GM23338 (cell line): ENCODE measurements at regions not wholly inside any gene's neighbourhood (a gene's known extent, or its start where the extent isn't known, plus 50 kb on each side); places are given as distances from the start of the nearest gene placed in this dataset.

Source experiments
- ATAC-seq: fragments of 200-7000 bp; cut with Tn5 transposase; 3 replicates; pipeline ENCODE4 v1.9.1; 2020
- DNase-seq: peaks from one replicate; pipeline ENCODE4 v3.0.0-alpha.2; 2015; ENCODE audit warnings: low spot score
- H2AFZ ChIP-seq: fragments of 200-600 bp; sonication (generic); 2 replicates; pipeline ENCODE4 v1.8.0; 2016; ENCODE audit warnings: antibody characterized with exemption, mild to moderate bottlenecking, moderate library complexity
- H3F3A ChIP-seq: fragments of 200-600 bp; sonication (generic); replicated peaks from 2 replicates; pipeline ENCODE4 v1.8.0; 2017; ENCODE audit warnings: antibody characterized with exemption, mixed run types, low read depth
- H3K27ac ChIP-seq: fragments of 200-600 bp; sonication (generic); 2 replicates; pipeline ENCODE4 v1.6.1; 2016; ENCODE audit warnings: low read depth
- H3K27me3 ChIP-seq: fragments of 200-600 bp; sonication (generic); 2 replicates; pipeline ENCODE4 v1.8.0; 2016; ENCODE audit warnings: mild to moderate bottlenecking, mixed run types, moderate library complexity; ENCODE audit not compliant: insufficient read depth
- H3K36me3 ChIP-seq: fragments of 200-600 bp; sonication (generic); 2 replicates; pipeline ENCODE4 v1.8.0; 2016; ENCODE audit warnings: mild to moderate bottlenecking; ENCODE audit not compliant: insufficient read depth
- H3K4me1 ChIP-seq: fragments of 200-600 bp; sonication (generic); 2 replicates; pipeline ENCODE4 v1.8.0; 2016; ENCODE audit warnings: mild to moderate bottlenecking, moderate library complexity; ENCODE audit not compliant: insufficient read depth
- H3K4me2 ChIP-seq: fragments of 200-600 bp; sonication (generic); 2 replicates; pipeline ENCODE4 v1.7.1; 2017; ENCODE audit warnings: mixed run types
- H3K4me3 ChIP-seq: fragments of 200-600 bp; sonication (generic); 2 replicates; pipeline ENCODE4 v1.6.1; 2016; ENCODE audit warnings: mixed run types
- H3K79me2 ChIP-seq: fragments of 200-600 bp; sonication (generic); replicated peaks from 2 replicates; pipeline ENCODE4 v1.8.0; 2017; ENCODE audit warnings: mild to moderate bottlenecking; ENCODE audit not compliant: insufficient read depth
- H3K9me2 ChIP-seq: fragments of 200-600 bp; sonication (generic); 2 replicates; pipeline ENCODE4 v1.8.0; 2017; ENCODE audit not compliant: insufficient read depth
- H4K20me1 ChIP-seq: fragments of 200-600 bp; sonication (generic); replicated peaks from 2 replicates; pipeline ENCODE4 v1.8.0; 2017; ENCODE audit warnings: mild to moderate bottlenecking; ENCODE audit not compliant: insufficient read depth
- H3K27ac Mint-ChIP-seq: 2 replicates; pipeline ENCODE4 v1.8.0; 2020; ENCODE audit warnings: inconsistent platforms, mild to moderate bottlenecking, moderate library complexity, mixed read lengths
- H3K27me3 Mint-ChIP-seq: 3 replicates; pipeline ENCODE4 v1.8.0; 2022; ENCODE audit warnings: low read depth, mild to moderate bottlenecking, moderate library complexity, mixed read lengths, inconsistent platforms; ENCODE audit not compliant: insufficient read depth, poor library complexity
- H3K36me3 Mint-ChIP-seq: 3 replicates; pipeline ENCODE4 v1.8.0; 2021; ENCODE audit warnings: low read depth, mild to moderate bottlenecking, inconsistent platforms, moderate library complexity, mixed read lengths
- H3K4me1 Mint-ChIP-seq: 3 replicates; pipeline ENCODE4 v1.8.0; 2020; ENCODE audit warnings: mild to moderate bottlenecking, inconsistent platforms, mixed read lengths
- H3K4me3 Mint-ChIP-seq: 3 replicates; pipeline ENCODE4 v1.8.0; 2021; ENCODE audit warnings: moderate library complexity, mild to moderate bottlenecking, inconsistent platforms, mixed read lengths
- H3K9me3 Mint-ChIP-seq: 3 replicates; pipeline ENCODE4 v1.8.0; 2020; ENCODE audit warnings: moderate library complexity, mild to moderate bottlenecking, inconsistent platforms, mixed read lengths
- CREB1 ChIP-seq: fragments of 250-450 bp; sonication (Bioruptor Pico); IDR thresholded peaks from 2 replicates; pipeline ENCODE4 v1.5.0; 2020; ENCODE audit warnings: low read depth, mild to moderate bottlenecking, moderate library complexity
- EZH2phosphoT487 ChIP-seq: fragments of 200-600 bp; sonication (generic); IDR thresholded peaks from one replicate; pipeline ENCODE4 v1.8.1; 2018; ENCODE audit warnings: antibody characterized with exemption; ENCODE audit not compliant: unreplicated experiment
- JUNB ChIP-seq: IDR thresholded peaks from one replicate; pipeline ENCODE4 v1.6.1; 2016; ENCODE audit warnings: antibody characterized with exemption; ENCODE audit not compliant: unreplicated experiment
- POLR2AphosphoS5 ChIP-seq: IDR thresholded peaks from 2 replicates; pipeline ENCODE4 v1.6.1; 2016; ENCODE audit warnings: antibody characterized with exemption, low read depth
- STAT1 ChIP-seq: IDR thresholded peaks from one replicate; pipeline ENCODE4 v1.6.1; 2016; ENCODE audit warnings: antibody characterized with exemption; ENCODE audit not compliant: unreplicated experiment
- ZNF114 ChIP-seq: fragments of 250-450 bp; sonication (Bioruptor Pico); IDR thresholded peaks from 2 replicates; pipeline ENCODE4 v1.5.0; 2020; ENCODE audit warnings: mild to moderate bottlenecking, moderate library complexity
- TF ChIP-seq, protein P1 (sequence below): fragments of 250-450 bp; sonication (Bioruptor Pico); IDR thresholded peaks from 2 replicates; pipeline ENCODE4 v1.5.0; 2020; ENCODE audit warnings: mild to moderate bottlenecking, moderate library complexity
- TF ChIP-seq, protein P2 (sequence below), 2 experiments: fragments of 200-600 bp in 1 of 2; sonication (generic) in 1 of 2; conservative IDR thresholded peaks; 2 replicates each; pipeline versions ENCODE4 v1.5.1 to v1.6.1; 2016 to 2017; ENCODE audit warnings: antibody characterized with exemption in 2 of 2, low read depth in 2 of 2, mild to moderate bottlenecking in 2 of 2, moderate library complexity in 1 of 2

GRCh38 chr9:107170801-107171200 lies 112.3 kb upstream of the RAD23B start (continued):
- TF ChIP-seq, protein P1, sequence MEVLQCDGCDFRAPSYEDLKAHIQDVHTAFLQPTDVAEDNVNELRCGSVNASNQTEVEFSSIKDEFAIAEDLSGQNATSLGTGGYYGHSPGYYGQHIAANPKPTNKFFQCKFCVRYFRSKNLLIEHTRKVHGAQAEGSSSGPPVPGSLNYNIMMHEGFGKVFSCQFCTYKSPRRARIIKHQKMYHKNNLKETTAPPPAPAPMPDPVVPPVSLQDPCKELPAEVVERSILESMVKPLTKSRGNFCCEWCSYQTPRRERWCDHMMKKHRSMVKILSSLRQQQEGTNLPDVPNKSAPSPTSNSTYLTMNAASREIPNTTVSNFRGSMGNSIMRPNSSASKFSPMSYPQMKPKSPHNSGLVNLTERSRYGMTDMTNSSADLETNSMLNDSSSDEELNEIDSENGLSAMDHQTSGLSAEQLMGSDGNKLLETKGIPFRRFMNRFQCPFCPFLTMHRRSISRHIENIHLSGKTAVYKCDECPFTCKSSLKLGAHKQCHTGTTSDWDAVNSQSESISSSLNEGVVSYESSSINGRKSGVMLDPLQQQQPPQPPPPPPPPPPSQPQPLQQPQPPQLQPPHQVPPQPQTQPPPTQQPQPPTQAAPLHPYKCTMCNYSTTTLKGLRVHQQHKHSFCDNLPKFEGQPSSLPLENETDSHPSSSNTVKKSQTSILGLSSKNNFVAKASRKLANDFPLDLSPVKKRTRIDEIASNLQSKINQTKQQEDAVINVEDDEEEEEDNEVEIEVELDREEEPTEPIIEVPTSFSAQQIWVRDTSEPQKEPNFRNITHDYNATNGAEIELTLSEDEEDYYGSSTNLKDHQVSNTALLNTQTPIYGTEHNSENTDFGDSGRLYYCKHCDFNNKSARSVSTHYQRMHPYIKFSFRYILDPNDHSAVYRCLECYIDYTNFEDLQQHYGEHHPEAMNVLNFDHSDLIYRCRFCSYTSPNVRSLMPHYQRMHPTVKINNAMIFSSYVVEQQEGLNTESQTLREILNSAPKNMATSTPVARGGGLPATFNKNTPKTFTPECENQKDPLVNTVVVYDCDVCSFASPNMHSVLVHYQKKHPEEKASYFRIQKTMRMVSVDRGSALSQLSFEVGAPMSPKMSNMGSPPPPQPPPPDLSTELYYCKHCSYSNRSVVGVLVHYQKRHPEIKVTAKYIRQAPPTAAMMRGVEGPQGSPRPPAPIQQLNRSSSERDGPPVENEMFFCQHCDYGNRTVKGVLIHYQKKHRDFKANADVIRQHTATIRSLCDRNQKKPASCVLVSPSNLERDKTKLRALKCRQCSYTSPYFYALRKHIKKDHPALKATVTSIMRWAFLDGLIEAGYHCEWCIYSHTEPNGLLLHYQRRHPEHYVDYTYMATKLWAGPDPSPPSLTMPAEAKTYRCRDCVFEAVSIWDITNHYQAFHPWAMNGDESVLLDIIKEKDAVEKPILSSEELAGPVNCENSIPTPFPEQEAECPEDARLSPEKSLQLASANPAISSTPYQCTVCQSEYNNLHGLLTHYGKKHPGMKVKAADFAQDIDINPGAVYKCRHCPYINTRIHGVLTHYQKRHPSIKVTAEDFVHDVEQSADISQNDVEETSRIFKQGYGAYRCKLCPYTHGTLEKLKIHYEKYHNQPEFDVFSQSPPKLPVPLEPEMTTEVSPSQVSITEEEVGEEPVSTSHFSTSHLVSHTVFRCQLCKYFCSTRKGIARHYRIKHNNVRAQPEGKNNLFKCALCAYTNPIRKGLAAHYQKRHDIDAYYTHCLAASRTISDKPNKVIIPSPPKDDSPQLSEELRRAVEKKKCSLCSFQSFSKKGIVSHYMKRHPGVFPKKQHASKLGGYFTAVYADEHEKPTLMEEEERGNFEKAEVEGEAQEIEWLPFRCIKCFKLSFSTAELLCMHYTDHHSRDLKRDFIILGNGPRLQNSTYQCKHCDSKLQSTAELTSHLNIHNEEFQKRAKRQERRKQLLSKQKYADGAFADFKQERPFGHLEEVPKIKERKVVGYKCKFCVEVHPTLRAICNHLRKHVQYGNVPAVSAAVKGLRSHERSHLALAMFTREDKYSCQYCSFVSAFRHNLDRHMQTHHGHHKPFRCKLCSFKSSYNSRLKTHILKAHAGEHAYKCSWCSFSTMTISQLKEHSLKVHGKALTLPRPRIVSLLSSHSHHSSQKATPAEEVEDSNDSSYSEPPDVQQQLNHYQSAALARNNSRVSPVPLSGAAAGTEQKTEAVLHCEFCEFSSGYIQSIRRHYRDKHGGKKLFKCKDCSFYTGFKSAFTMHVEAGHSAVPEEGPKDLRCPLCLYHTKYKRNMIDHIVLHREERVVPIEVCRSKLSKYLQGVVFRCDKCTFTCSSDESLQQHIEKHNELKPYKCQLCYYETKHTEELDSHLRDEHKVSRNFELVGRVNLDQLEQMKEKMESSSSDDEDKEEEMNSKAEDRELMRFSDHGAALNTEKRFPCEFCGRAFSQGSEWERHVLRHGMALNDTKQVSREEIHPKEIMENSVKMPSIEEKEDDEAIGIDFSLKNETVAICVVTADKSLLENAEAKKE (CRISPR knock-in tag): no peak
- TF ChIP-seq CREB1 (CRISPR knock-in tag) (no peak), JUNB (no peak), ZNF114 (CRISPR knock-in tag) (no peak), POLR2AphosphoS5 (no peak), STAT1 (no peak)

DNA sequence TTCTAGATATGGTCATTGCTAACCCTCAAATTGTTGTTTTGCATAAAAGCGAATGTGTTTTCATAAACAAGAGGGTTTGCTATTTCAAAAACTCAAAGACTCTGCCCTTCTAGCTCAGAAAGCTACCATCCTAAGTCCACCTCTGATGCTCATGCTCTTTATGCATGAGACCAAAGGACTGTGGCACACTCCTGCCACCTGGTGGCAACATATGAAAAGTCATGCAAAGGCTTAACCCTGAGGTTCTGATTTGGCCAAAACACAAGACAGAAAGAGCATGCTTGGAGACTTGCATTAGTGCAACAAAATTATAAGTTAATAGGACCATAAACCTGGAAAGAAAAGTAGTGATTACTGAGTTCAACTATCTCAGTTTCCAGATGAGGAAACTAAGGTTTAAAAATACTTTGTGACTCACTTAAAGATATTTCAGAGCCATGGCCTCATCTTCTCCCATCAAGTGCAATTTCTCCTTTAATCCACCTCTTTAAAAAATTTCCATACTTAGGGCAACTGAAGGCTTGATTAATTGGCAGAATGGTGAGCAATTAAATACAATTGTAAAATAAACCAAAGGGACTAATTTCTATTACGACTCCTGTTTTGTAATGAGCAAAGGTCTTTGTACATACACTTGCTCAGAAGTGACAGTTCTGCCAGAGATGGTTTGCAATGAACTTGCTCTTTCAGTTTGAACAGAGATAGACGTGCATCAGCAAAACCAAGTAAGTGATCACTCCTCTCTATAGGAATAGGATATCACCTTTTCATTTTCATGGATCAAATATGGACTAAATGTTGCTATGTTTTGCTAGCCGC lies 110.7 kb upstream of the RAD23B start:
- no peaks in the 10 kb centered on the region; the same call in 2 of the 3 replicates for H3K36me3 Mint-ChIP-seq
- no peak overlapping the region for H3K27ac Mint-ChIP-seq
- peaks cover 8% of the 10 kb centered on the region for H3K4me1 ChIP-seq
- H4K20me1 ChIP-seq: no peaks in the 10 kb centered on the region
- no peak overlapping the region for H3K27ac ChIP-seq
- TF ChIP-seq, protein P2, sequence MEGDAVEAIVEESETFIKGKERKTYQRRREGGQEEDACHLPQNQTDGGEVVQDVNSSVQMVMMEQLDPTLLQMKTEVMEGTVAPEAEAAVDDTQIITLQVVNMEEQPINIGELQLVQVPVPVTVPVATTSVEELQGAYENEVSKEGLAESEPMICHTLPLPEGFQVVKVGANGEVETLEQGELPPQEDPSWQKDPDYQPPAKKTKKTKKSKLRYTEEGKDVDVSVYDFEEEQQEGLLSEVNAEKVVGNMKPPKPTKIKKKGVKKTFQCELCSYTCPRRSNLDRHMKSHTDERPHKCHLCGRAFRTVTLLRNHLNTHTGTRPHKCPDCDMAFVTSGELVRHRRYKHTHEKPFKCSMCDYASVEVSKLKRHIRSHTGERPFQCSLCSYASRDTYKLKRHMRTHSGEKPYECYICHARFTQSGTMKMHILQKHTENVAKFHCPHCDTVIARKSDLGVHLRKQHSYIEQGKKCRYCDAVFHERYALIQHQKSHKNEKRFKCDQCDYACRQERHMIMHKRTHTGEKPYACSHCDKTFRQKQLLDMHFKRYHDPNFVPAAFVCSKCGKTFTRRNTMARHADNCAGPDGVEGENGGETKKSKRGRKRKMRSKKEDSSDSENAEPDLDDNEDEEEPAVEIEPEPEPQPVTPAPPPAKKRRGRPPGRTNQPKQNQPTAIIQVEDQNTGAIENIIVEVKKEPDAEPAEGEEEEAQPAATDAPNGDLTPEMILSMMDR (conservative IDR thresholded peaks at IDR 0.05; ENCODE audit: low read depth in 2 of 2): peak; percentile 96 to 97
- no peak for TF ChIP-seq EZH2phosphoT487
- no peaks in the 10 kb centered on the region for H3F3A ChIP-seq
- H2AFZ ChIP-seq: no peak overlapping the region
- peak; percentile 82 for DNase-seq
- H3K9me3 Mint-ChIP-seq: no peaks in the 10 kb centered on the region
- no peak overlapping the region for H3K4me3 ChIP-seq
- H3K4me2 ChIP-seq: no peak overlapping the region
- no peaks in the 10 kb centered on the region for H3K79me2 ChIP-seq
- no peak overlapping the region for H3K4me3 Mint-ChIP-seq
- peaks cover 15% of the 10 kb centered on the region for H3K4me1 Mint-ChIP-seq
- peak; percentile 94 for ATAC-seq
- H3K27me3 Mint-ChIP-seq: peaks cover 4% of the 10 kb centered on the region
- no peaks in the 10 kb centered on the region for H3K9me2 ChIP-seq
- H3K27me3 ChIP-seq: no peaks in the 10 kb centered on the region
- H3K36me3 ChIP-seq: no peaks in the 10 kb centered on the region
